Mesothelial cell of epicardium (in vitro differentiated cells): ENCODE measurements at regions not wholly inside any gene's neighbourhood (a gene's known extent, or its start where the extent isn't known, plus 50 kb on each side); places are given as distances from the start of the nearest gene placed in this dataset.

Experiments used
- DNase-seq, 2 experiments: peaks; one replicate each; pipeline ENCODE4 v3.0.0; 2021; ENCODE audit warnings: low spot score in 2 of 2; ENCODE audit not compliant: unreplicated experiment in 2 of 2
- H3K27ac Mint-ChIP-seq: 2 replicates; pipeline ENCODE4 v1.8.0; 2021; ENCODE audit warnings: mixed read lengths
- H3K27me3 Mint-ChIP-seq: 2 replicates; pipeline ENCODE4 v1.8.0; 2021; ENCODE audit warnings: low read depth, mixed read lengths
- H3K36me3 Mint-ChIP-seq: 2 replicates; pipeline ENCODE4 v1.8.0; 2021; ENCODE audit warnings: mixed read lengths
- H3K4me1 Mint-ChIP-seq: 2 replicates; pipeline ENCODE4 v1.8.0; 2021; ENCODE audit warnings: mixed read lengths
- H3K4me3 Mint-ChIP-seq: 2 replicates; pipeline ENCODE4 v1.8.0; 2021; ENCODE audit warnings: mild to moderate bottlenecking, moderate library complexity, mixed read lengths
- H3K9me3 Mint-ChIP-seq: 2 replicates; pipeline ENCODE4 v1.8.0; 2021; ENCODE audit warnings: mixed read lengths
- TF ChIP-seq, protein P1 (sequence below): fragments of 200-600 bp; sonication (generic); IDR thresholded peaks from one replicate; pipeline ENCODE4 v1.5.0; 2021; ENCODE audit warnings: antibody characterized with exemption; ENCODE audit not compliant: unreplicated experiment

DNA sequence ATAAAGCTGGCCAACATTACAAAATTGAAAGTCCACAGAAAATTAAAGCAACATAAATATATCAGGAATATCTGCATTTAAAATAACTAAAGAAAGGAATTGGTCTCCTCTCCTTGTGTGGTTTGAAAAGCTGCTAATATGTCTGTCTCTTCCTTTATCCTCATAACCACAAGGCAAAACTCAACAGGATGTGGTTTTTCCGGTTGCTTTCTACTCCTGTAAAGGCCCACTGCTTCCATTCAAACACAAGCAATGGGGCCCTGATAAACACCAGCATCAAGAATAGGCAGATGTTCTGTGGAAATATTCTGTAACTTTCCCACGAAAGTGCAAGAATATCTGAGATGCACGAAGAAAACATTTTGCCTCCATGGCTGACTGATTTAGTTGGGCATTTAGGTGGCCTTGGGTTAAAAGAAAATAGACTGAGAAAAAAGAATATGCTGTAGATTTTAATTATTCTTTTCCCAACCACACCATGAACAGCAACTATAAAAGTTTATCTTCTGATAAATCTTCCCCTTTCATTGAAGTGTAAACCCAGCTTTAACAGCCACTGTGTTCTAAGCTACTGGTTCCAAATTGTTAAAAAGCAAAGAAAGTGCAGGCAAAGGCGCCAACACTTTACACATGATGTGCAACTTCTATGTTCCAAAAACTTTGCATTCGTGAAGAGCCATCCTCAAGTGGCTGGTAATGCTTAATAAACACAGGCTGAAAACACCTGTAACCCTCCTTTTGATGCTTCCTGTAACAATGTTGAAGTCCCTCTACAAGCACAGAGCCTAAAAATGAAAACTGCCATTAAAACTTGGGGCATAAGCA is 50.5 kb upstream of the NDST3 start:
- TF ChIP-seq, protein P1, sequence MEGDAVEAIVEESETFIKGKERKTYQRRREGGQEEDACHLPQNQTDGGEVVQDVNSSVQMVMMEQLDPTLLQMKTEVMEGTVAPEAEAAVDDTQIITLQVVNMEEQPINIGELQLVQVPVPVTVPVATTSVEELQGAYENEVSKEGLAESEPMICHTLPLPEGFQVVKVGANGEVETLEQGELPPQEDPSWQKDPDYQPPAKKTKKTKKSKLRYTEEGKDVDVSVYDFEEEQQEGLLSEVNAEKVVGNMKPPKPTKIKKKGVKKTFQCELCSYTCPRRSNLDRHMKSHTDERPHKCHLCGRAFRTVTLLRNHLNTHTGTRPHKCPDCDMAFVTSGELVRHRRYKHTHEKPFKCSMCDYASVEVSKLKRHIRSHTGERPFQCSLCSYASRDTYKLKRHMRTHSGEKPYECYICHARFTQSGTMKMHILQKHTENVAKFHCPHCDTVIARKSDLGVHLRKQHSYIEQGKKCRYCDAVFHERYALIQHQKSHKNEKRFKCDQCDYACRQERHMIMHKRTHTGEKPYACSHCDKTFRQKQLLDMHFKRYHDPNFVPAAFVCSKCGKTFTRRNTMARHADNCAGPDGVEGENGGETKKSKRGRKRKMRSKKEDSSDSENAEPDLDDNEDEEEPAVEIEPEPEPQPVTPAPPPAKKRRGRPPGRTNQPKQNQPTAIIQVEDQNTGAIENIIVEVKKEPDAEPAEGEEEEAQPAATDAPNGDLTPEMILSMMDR = no peak
- DNase-seq = no peak
- H3K36me3 Mint-ChIP-seq = no peaks in the 10 kb centered on the region
- no peaks in the 10 kb centered on the region for H3K27me3 Mint-ChIP-seq
- H3K4me3 Mint-ChIP-seq = no peak overlapping the region
- no peak overlapping the region for H3K27ac Mint-ChIP-seq
- H3K9me3 Mint-ChIP-seq = peaks cover 32% of the 10 kb centered on the region
- no peaks in the 10 kb centered on the region for H3K4me1 Mint-ChIP-seq

DNA sequence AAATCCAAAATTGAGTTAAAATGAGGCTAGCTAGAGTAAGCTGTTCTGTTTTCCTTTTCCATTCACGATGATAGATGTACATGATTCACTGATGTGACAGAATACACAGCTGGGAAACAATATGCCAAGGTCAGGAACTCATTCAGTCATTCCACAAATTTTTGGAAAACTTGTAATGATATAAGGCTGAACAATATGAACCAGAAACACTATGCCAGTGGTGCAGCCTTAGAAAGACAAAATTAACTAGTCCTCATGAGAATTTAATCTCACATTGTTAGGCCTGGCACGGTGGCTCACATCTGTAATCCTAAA is 50.0 kb upstream of the NDST3 start:
- TF ChIP-seq, protein P1 = no peak
- Mint-ChIP-seq H3K27me3 (no peaks in the 10 kb centered on the region), H3K4me3 (no peak overlapping the region), H3K4me1 (no peaks in the 10 kb centered on the region), H3K27ac (no peak overlapping the region), H3K9me3 (peaks cover 26% of the 10 kb centered on the region), H3K36me3 (no peaks in the 10 kb centered on the region)
- no peak for DNase-seq
